GM06990 (cell line): ENCODE measurements at regions not wholly inside any gene's neighbourhood (a gene's known extent, or its start where the extent isn't known, plus 50 kb on each side); places are given as distances from the start of the nearest gene placed in this dataset.

ENCODE experiments used
- DNase-seq: peaks from one replicate; pipeline ENCODE4 v3.0.0-alpha.2; 2011; ENCODE audit not compliant: insufficient read length; ENCODE audit errors: extremely low read depth
- H3K27me3 ChIP-seq: replicated peaks from 2 replicates; pipeline ENCODE4 v1.6.0; 2011; ENCODE audit warnings: low read length; ENCODE audit not compliant: control insufficient read depth, insufficient read depth
- H3K36me3 ChIP-seq: 2 replicates; pipeline ENCODE4 v1.5.1; 2011; ENCODE audit warnings: low read length; ENCODE audit not compliant: control insufficient read depth, insufficient read depth
- H3K4me3 ChIP-seq: replicated peaks from 2 replicates; pipeline ENCODE4 v1.5.1; 2011; ENCODE audit warnings: low read depth, mild to moderate bottlenecking, control low read depth, low read length
- TF ChIP-seq, protein P1 (sequence below): IDR thresholded peaks from 2 replicates; pipeline ENCODE4 v1.5.1; 2011; ENCODE audit warnings: low read length, control low read depth, mild to moderate bottlenecking, inconsistent platforms; ENCODE audit not compliant: insufficient read depth, poor library complexity, severe bottlenecking

- TF ChIP-seq, protein P1, sequence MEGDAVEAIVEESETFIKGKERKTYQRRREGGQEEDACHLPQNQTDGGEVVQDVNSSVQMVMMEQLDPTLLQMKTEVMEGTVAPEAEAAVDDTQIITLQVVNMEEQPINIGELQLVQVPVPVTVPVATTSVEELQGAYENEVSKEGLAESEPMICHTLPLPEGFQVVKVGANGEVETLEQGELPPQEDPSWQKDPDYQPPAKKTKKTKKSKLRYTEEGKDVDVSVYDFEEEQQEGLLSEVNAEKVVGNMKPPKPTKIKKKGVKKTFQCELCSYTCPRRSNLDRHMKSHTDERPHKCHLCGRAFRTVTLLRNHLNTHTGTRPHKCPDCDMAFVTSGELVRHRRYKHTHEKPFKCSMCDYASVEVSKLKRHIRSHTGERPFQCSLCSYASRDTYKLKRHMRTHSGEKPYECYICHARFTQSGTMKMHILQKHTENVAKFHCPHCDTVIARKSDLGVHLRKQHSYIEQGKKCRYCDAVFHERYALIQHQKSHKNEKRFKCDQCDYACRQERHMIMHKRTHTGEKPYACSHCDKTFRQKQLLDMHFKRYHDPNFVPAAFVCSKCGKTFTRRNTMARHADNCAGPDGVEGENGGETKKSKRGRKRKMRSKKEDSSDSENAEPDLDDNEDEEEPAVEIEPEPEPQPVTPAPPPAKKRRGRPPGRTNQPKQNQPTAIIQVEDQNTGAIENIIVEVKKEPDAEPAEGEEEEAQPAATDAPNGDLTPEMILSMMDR, result no peak
These were observed 899.8 kb downstream of the MCTP2 start for GRCh38 chr15:95131131-95131556.

DNA sequence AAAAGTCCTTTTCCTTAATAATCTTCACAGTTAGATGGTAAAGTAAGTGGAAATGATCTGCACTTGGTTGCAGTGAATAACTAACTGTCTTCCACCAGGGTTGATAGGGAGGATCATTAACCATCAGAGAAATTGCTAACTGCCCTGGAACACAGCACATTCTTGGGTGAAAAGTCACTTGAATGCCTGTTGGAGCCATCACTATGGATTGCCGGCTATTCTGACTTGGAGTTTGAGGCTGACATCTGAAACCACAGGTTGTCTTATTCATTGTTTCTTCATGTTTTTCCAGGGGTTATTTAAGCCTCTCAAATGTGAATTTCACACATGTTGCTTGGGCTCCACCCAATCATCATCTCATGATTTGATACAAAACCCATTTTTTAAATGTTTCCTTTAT lies 901.4 kb downstream of the MCTP2 start:
- no peaks in the 10 kb centered on the region for H3K27me3 ChIP-seq

More at GRCh38 chr15:95131131-95131556, 899.8 kb downstream of the MCTP2 start:
- Histone ChIP-seq H3K36me3 (no peaks in the 10 kb centered on the region), H3K27me3 (no peaks in the 10 kb centered on the region), H3K4me3 (no peak overlapping the region)
- DNase-seq, result no peak

GRCh38 chr15:95134431-95135110 lies 903.2 kb downstream of the MCTP2 start:
- H3K36me3 ChIP-seq, result no peaks in the 10 kb centered on the region
- TF ChIP-seq, protein P1, result no peak
- DNase-seq, result no peak

More for the DNA sequence above, 901.4 kb downstream of the MCTP2 start:
- no peaks in the 10 kb centered on the region for H3K36me3 ChIP-seq
- TF ChIP-seq, protein P1, result no peak
- no peak for DNase-seq
- H3K4me3 ChIP-seq, result no peak overlapping the region

DNA sequence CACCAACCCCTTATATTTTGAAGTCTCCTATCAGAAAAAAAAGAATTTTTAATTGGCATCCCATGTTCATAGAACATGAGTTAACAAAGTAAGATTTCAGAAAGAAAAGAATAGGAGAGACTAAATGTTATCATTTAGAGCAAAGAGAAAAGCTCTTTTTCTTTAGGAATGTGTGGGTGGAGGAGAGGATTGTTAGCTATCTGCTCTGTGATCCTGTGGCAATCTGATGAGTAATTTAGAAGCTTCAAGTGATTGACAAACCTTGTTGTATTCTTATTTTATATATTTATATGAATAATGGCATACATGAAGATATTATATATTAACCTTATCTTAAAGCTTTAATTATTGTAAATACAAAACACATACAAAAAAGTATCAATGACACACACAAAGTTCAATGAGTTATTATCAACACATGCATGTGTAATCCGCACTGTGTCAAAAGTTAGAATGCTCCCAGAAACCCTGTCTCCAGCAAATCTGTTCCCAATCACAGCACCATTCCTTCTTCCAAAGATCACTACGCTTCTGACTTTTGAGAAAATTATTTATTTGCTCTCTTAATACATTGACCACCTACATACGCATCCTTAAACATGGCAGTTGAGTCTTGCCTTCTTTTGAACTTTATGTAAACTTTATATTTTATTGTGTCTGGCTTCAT lies 907.4 kb downstream of the MCTP2 start:
- TF ChIP-seq, protein P1, result no peak
- no peak for DNase-seq
- Histone ChIP-seq H3K36me3 (no peaks in the 10 kb centered on the region), H3K27me3 (no peaks in the 10 kb centered on the region), H3K4me3 (no peak overlapping the region)

More at GRCh38 chr15:95134431-95135110, 903.2 kb downstream of the MCTP2 start:
- Histone ChIP-seq H3K27me3 (no peaks in the 10 kb centered on the region), H3K4me3 (no peak overlapping the region)

- Histone ChIP-seq H3K4me3 (no peak overlapping the region), H3K36me3 (no peaks in the 10 kb centered on the region), H3K27me3 (no peaks in the 10 kb centered on the region)
- TF ChIP-seq, protein P1, result no peak
- DNase-seq, result no peak
These were observed 910.1 kb downstream of the MCTP2 start for GRCh38 chr15:95141486-95141885.

DNA sequence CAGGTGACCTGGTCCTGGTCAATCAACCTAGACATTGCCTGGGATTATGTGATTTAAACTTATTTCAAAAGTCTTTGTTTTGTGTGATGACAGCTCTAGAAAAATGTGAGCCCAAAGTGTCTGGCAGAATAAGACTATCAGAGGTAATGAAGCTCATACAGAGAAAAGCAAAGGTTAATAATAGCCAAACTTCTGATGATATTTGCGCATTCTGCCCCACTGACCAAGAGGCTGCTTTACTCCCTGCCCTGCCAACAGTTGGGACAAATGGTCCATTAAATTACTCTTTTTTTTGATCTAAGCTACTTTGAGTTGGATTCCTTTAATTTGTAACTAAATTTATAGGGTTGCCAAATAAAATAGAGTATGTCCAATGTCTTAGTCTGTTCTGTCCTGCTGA lies 911.2 kb downstream of the MCTP2 start:
- DNase-seq, result no peak
- TF ChIP-seq, protein P1, result no peak
- no peak overlapping the region for H3K4me3 ChIP-seq
- H3K27me3 ChIP-seq, result no peaks in the 10 kb centered on the region
- H3K36me3 ChIP-seq, result no peaks in the 10 kb centered on the region
